ENCODE measurements at regions not wholly inside any gene's neighbourhood (a gene's known extent, or its start where the extent isn't known, plus 50 kb on each side); places are given as distances from the start of the nearest gene placed in this dataset.
A peak's percentile ranks its signal among the peaks of the same experiment; 100 is the strongest.

- no peak for DNase-seq
Measured at GRCh38 chr9:99327667-99328066, 105.6 kb downstream of the SEC61B start.

- peak; percentile 45 for DNase-seq
Measured at GRCh38 chr9:99335280-99335679, 113.2 kb downstream of the SEC61B start.

- DNase-seq: no peak
Measured at GRCh38 chr9:99336005-99336404, 113.9 kb downstream of the SEC61B start.

- no peak for DNase-seq
Measured at GRCh38 chr9:99336531-99336930, 114.4 kb downstream of the SEC61B start.

- DNase-seq: peak; percentile 72
Measured at GRCh38 chr9:99340281-99340680, 118.2 kb downstream of the SEC61B start.

GRCh38 chr9:99341686-99342085 is 119.6 kb downstream of the SEC61B start:
- no peak for DNase-seq

- no peak for DNase-seq
Measured at GRCh38 chr9:99345451-99345850, 123.4 kb downstream of the SEC61B start.

- peak; percentile 92 for DNase-seq
Measured at GRCh38 chr9:99345942-99346341, 123.9 kb downstream of the SEC61B start.

- no peak for DNase-seq
Measured at GRCh38 chr9:99347568-99347967, 125.5 kb downstream of the SEC61B start.

GRCh38 chr9:99348289-99348688 is 126.2 kb downstream of the SEC61B start:
- no peak for DNase-seq

- no peak for DNase-seq
Measured at GRCh38 chr9:99349870-99350269, 127.8 kb downstream of the SEC61B start.

- no peak for DNase-seq
Measured at GRCh38 chr9:99350461-99350860, 128.4 kb downstream of the SEC61B start.

- no peak for DNase-seq
Measured at GRCh38 chr9:99351647-99352046, 129.6 kb downstream of the SEC61B start.

- DNase-seq: peak; percentile 54
Measured at GRCh38 chr9:99352826-99353225, 130.7 kb downstream of the SEC61B start.

- DNase-seq: peak; percentile 89
Measured at GRCh38 chr9:99353408-99353807, 131.3 kb downstream of the SEC61B start.

- no peak for DNase-seq
Measured at GRCh38 chr9:99354104-99354503, 132.0 kb downstream of the SEC61B start.

GRCh38 chr9:99356512-99356971 is 134.5 kb downstream of the SEC61B start:
- no peak for DNase-seq

- no peak for DNase-seq
Measured at GRCh38 chr9:99357575-99357974, 135.5 kb downstream of the SEC61B start.

GRCh38 chr9:99358668-99359067 is 136.6 kb downstream of the SEC61B start:
- no peak for DNase-seq

- no peak for DNase-seq
Measured at GRCh38 chr9:99359336-99359735, 137.3 kb downstream of the SEC61B start.

GRCh38 chr9:99360026-99360425 is 137.9 kb downstream of the SEC61B start:
- DNase-seq: no peak

GRCh38 chr9:99361817-99362216 is 139.7 kb downstream of the SEC61B start:
- no peak for DNase-seq

- no peak for DNase-seq
Measured at GRCh38 chr9:99362321-99362720, 140.2 kb downstream of the SEC61B start.

GRCh38 chr9:99363509-99363908 is 141.4 kb downstream of the SEC61B start:
- no peak for DNase-seq

GRCh38 chr9:99365233-99365980 is 143.3 kb downstream of the SEC61B start:
- peak; percentile 89 for DNase-seq
